ENCODE measurements at regions not wholly inside any gene's neighbourhood (a gene's known extent, or its start where the extent isn't known, plus 50 kb on each side); places are given as distances from the start of the nearest gene placed in this dataset.
"Not testable (repeated sequence)": the region's sequence is repeated elsewhere in the genome, so short reads cannot be mapped to it uniquely, and the experiment has no call there.

DNA sequence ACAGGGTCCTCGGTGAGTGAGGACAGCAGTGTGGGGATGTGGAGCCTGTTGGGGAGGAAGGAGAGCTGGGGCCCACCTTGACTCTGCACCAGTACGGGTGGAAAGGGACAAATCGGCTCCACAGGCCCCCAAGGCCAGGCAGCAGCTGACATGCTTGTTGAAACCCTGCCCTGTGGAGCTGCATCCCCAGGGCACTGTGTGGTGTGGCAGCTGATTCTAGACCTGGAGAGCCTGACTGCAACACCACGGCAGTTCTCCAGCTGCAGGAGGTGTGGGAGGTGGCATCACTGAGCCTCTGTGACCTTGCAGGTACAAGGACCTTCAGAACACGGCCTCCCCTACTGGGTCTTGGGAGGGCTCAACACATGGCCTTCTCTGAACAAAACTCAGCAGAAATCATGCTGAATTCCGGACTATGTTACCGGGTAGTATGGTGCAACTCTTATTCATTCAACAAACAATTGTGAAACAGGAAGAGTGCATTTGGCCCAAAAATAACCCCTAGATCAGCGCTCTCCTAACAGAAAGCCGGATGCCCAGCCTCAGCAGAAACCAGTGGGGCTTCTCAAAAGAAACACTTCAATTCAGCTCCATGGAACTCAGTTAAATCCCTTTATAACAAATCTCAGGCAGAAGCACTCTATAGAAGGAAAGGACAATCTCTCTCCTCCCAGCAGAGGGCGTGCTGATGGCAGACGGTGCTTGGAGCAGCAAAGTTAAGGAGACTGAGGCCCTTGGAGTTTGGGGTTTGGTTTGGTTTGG is 104.4 kb upstream of the SALL3 start:
- H3K4me1 ChIP-seq, result no peaks in the 10 kb centered on the region
- no peak for DNase-seq (ENCODE audit: extremely low spot score in 2 of 2)
- TF ChIP-seq POLR2A (IDR thresholded peaks at IDR 0.05), result no peak
- TF ChIP-seq, protein P1, sequence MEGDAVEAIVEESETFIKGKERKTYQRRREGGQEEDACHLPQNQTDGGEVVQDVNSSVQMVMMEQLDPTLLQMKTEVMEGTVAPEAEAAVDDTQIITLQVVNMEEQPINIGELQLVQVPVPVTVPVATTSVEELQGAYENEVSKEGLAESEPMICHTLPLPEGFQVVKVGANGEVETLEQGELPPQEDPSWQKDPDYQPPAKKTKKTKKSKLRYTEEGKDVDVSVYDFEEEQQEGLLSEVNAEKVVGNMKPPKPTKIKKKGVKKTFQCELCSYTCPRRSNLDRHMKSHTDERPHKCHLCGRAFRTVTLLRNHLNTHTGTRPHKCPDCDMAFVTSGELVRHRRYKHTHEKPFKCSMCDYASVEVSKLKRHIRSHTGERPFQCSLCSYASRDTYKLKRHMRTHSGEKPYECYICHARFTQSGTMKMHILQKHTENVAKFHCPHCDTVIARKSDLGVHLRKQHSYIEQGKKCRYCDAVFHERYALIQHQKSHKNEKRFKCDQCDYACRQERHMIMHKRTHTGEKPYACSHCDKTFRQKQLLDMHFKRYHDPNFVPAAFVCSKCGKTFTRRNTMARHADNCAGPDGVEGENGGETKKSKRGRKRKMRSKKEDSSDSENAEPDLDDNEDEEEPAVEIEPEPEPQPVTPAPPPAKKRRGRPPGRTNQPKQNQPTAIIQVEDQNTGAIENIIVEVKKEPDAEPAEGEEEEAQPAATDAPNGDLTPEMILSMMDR (IDR thresholded peaks at IDR 0.05), result peak in 1 of 3 experiments; percentile 21
- TF ChIP-seq POLR2AphosphoS5 (IDR thresholded peaks at IDR 0.05; ENCODE audit: insufficient read depth in 1 of 2, low read depth in 1 of 2), result no peak
- no peaks in the 10 kb centered on the region for H3K9me3 ChIP-seq
- H3K27ac ChIP-seq, result no peak overlapping the region
- H3K36me3 ChIP-seq, result no peaks in the 10 kb centered on the region
- intact Hi-C loops (cut with DNase I), result no loop called here
- no peaks in the 10 kb centered on the region for H3K27me3 ChIP-seq
- no peak overlapping the region for H3K4me3 ChIP-seq

GRCh38 chr18:78875778-78876650 is 103.6 kb upstream of the SALL3 start:
- H3K9me3 ChIP-seq, result no peaks in the 10 kb centered on the region
- H3K36me3 ChIP-seq, result no peaks in the 10 kb centered on the region
- no peaks in the 10 kb centered on the region for H3K27me3 ChIP-seq
- H3K4me3 ChIP-seq, result no peak overlapping the region
- TF ChIP-seq POLR2A (IDR thresholded peaks at IDR 0.05) (no peak), POLR2AphosphoS5 (IDR thresholded peaks at IDR 0.05; ENCODE audit: insufficient read depth in 1 of 2, low read depth in 1 of 2) (no peak)
- TF ChIP-seq, protein P1 (IDR thresholded peaks at IDR 0.05), result no peak
- no peak overlapping the region for H3K27ac ChIP-seq
- intact Hi-C loops (cut with DNase I), result no loop called here
- DNase-seq (ENCODE audit: extremely low spot score in 2 of 2), result peak in 1 of 2 donors; percentile 75
- H3K4me1 ChIP-seq, result no peaks in the 10 kb centered on the region

- peak in 1 of 2 donors; percentile 34 for DNase-seq (ENCODE audit: extremely low spot score in 2 of 2)
- Histone ChIP-seq H3K27ac (no peak overlapping the region), H3K36me3 (no peaks in the 10 kb centered on the region), H3K9me3 (no peaks in the 10 kb centered on the region), H3K4me1 (no peaks in the 10 kb centered on the region), H3K4me3 (no peak overlapping the region), H3K27me3 (no peaks in the 10 kb centered on the region)
- intact Hi-C loops (cut with DNase I), result no loop called here
- TF ChIP-seq POLR2A (IDR thresholded peaks at IDR 0.05) (no peak), POLR2AphosphoS5 (IDR thresholded peaks at IDR 0.05; ENCODE audit: insufficient read depth in 1 of 2, low read depth in 1 of 2) (no peak)
- TF ChIP-seq, protein P1 (IDR thresholded peaks at IDR 0.05), result no peak
These were observed 102.8 kb upstream of the SALL3 start for GRCh38 chr18:78876868-78877267.

GRCh38 chr18:78878335-78878734 is 101.3 kb upstream of the SALL3 start:
- intact Hi-C loops (cut with DNase I), result no loop called here
- no peaks in the 10 kb centered on the region for H3K36me3 ChIP-seq
- DNase-seq (ENCODE audit: extremely low spot score in 2 of 2), result peak in 1 of 2 donors; percentile 74

DNA sequence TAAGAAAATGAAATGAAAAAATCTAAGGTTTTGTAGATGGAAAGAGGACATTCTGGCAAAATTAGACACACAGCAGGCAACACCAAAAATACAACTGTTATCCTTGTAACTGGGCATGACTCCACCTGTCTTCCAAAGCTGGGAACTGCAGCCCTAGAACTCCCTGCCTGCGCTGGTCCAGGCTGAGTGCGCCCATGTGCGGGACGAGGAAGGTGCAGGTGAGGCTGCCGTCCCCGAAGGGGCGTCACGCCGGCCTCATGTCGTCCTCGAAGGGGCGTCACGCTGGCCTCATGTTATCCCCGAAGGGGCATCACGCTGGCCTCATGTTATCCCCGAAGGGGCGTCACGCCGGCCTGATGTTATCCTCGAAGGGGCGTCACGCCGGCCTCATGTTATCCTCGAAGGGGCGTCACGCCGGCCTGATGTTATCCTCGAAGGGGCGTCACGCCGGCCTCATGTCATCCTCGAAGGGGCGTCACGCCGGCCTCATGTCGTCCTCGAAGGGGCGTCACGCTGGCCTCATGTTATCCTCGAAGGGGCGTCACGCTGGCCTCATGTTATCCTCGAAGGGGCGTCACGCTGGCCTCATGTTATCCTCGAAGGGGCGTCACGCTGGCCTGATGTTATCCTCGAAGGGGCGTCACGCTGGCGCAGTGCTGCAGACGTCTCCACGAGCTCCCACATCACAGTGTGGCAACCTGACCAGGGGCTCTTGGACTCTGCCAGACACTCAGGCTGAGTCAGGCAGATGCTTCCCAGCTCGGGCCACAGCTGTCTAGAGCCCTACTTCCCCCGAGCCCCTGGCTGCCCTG is 100.3 kb upstream of the SALL3 start:
- H3K36me3 ChIP-seq; H3K27me3 ChIP-seq; H3K9me3 ChIP-seq; intact Hi-C loops (cut with DNase I); H3K4me3 ChIP-seq; H3K27ac ChIP-seq; H3K4me1 ChIP-seq: not testable (repeated sequence)
- DNase-seq (ENCODE audit: extremely low spot score in 2 of 2), result peak in 1 of 2 donors; percentile 49

More at GRCh38 chr18:78878335-78878734, 101.3 kb upstream of the SALL3 start:
- Histone ChIP-seq H3K9me3 (no peaks in the 10 kb centered on the region), H3K27me3 (no peaks in the 10 kb centered on the region), H3K4me1 (no peaks in the 10 kb centered on the region), H3K27ac (no peak overlapping the region), H3K4me3 (no peak overlapping the region)
- TF ChIP-seq POLR2AphosphoS5 (IDR thresholded peaks at IDR 0.05; ENCODE audit: insufficient read depth in 1 of 2, low read depth in 1 of 2), result no peak
- no peak for TF ChIP-seq POLR2A (IDR thresholded peaks at IDR 0.05)
- TF ChIP-seq, protein P1 (IDR thresholded peaks at IDR 0.05), result no peak

All from vagina (tissue), 2 donors.